ENCODE measurements at regions not wholly inside any gene's neighbourhood (a gene's known extent, or its start where the extent isn't known, plus 50 kb on each side); places are given as distances from the start of the nearest gene placed in this dataset.

GRCh38 chr12:123041042-123041531 lies 60.6 kb downstream of the ARL6IP4 start:
- DNase-seq (ENCODE audit: low read depth) = no peak

GRCh38 chr12:123040106-123040505 lies 59.6 kb downstream of the ARL6IP4 start:
- no peak for DNase-seq (ENCODE audit: low read depth)

- DNase-seq (ENCODE audit: low read depth) = no peak
Observed at GRCh38 chr12:123038966-123039365, 58.5 kb downstream of the ARL6IP4 start.

- no peak for DNase-seq (ENCODE audit: low read depth)
Observed at GRCh38 chr12:123038486-123038885, 58.0 kb downstream of the ARL6IP4 start.

- no peak for DNase-seq (ENCODE audit: low read depth)
Observed at GRCh38 chr12:123037791-123038190, 57.3 kb downstream of the ARL6IP4 start.

- DNase-seq (ENCODE audit: low read depth) = no peak
Observed at GRCh38 chr12:123036466-123037285, 56.2 kb downstream of the ARL6IP4 start.

- no peak for DNase-seq (ENCODE audit: low read depth)
Observed at GRCh38 chr12:123035841-123036240, 55.4 kb downstream of the ARL6IP4 start.

- DNase-seq (ENCODE audit: low read depth) = no peak
Observed at GRCh38 chr12:123034865-123035264, 54.4 kb downstream of the ARL6IP4 start.

GRCh38 chr12:123034022-123034541 lies 53.6 kb downstream of the ARL6IP4 start:
- no peak for DNase-seq (ENCODE audit: low read depth)

- DNase-seq (ENCODE audit: low read depth) = no peak
Observed at GRCh38 chr12:123033392-123034021, 53.0 kb downstream of the ARL6IP4 start.

GRCh38 chr12:123032736-123033391 lies 52.4 kb downstream of the ARL6IP4 start:
- no peak for DNase-seq (ENCODE audit: low read depth)

All from stimulated activated CD8-positive, alpha-beta memory T cell treated with anti-CD3 and anti-CD28 coated beads, Interleukin-12 subunit alpha, Interleukin-12 subunit beta, amount 100 ng/mL, for 4 hours (primary cell).